Putamen (tissue), 1 donor: ENCODE measurements at regions not wholly inside any gene's neighbourhood (a gene's known extent, or its start where the extent isn't known, plus 50 kb on each side); places are given as distances from the start of the nearest gene placed in this dataset.

Source experiments
- DNase-seq: peaks from one replicate; pipeline ENCODE4 v3.0.0-alpha.2; 2016; ENCODE audit warnings: low spot score

GRCh38 chr7:26600411-26600810 lies 264.0 kb downstream of the SKAP2 start:
- DNase-seq, result no peak

DNA sequence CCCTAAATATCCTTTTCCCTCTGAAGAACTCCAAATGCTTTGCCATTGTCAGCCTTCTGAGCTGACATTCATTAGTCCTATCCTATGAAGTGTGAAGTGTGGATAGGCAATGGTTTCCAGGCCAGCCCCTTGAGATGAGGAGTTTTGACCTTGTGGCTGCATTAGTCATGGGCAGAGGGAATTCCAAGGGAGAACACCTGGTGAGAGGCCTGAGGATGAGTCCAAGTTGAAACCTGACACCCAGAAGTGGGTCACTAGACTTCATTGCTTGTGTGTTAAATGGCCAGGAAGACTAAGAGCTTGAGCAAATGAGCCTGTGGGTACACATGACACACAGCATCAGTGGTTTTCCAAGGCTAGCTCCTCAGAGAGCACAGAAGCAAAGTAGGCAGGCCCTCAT lies 260.8 kb downstream of the SKAP2 start:
- DNase-seq, result no peak

- no peak for DNase-seq
These were observed 256.0 kb downstream of the SKAP2 start for GRCh38 chr7:26608402-26608801.

GRCh38 chr7:26609082-26609481 lies 255.3 kb downstream of the SKAP2 start:
- no peak for DNase-seq

DNA sequence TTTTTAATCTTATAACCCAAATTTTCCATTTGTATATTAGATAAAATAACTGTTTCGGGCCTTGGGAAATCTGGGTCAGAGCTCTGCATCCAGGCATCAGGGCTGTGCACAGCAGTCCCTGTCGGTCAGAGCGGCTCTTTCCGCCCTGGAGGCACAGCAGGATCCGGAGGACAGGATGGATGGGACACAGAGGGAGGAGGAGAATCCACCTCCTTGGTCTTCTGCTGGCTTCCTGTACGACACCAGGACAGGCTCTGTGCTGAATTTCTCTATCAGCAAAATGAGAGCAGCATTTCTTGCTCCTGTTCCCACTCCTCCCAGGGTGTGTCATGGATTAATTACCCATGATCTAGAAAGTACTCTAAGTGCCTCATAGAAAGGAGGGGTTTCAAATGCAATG lies 254.9 kb downstream of the SKAP2 start:
- no peak for DNase-seq

DNA sequence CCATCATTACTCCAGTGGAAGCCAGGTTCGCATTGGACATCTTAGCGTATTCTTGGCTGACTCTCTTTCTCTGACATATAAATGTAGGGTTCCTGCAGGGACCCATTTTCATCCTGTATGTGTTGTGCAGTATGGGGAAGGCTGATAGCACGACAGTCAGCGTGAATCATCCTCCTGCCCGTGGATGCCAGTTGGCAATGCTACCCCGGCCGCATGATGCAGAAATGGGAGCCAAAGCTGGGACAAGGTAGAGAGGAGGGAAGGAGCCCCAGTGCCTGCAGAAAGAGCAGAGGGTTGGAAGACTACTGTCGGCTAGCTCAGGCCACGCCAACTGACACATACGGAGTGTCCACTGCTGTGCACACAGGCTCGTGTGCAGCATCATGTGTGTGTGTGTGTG lies 251.6 kb downstream of the SKAP2 start:
- DNase-seq, result no peak

- DNase-seq, result no peak
These were observed 249.9 kb downstream of the SKAP2 start for GRCh38 chr7:26614503-26614902.

DNA sequence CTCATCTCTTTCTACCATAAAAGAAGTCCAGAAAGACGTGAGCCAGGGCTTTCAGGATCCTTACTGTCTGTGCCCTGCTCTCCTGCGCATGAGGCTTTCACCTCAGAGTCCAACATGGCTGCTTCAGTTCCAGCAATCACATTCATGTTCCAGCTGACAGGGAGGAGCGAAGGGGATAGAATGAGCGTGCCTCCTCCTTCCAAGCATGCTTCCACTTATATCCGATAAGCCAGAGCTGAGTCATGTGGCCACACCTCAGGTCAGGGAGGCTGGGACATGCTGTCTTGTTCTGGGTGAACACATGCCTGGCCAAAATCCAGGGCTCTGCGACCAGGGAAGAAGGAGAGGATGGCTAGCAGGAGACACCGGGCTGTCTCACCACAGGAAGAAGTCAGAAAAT lies 248.2 kb downstream of the SKAP2 start:
- no peak for DNase-seq

DNA sequence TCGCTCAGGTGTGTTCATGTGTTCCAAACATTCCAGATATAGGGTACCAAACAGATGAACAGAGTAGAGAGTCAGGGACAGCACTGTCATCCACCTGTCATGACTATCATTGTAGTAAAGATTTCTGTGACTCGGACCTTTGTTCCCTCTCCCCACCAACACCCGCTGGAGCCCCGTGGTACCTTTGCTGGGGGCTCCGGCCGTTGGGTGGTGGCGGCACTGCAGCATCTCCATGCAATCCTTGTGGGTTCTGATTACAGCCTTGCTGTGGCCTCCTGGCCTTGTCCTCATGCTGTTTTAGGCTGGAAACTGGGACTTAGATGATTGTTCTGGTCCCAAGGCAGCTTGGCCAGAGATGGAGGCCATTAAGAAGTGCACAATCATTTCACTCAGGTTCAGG lies 247.3 kb downstream of the SKAP2 start:
- DNase-seq, result no peak
